Adrenal gland (tissue), 5 donors: ENCODE measurements at regions not wholly inside any gene's neighbourhood (a gene's known extent, or its start where the extent isn't known, plus 50 kb on each side); places are given as distances from the start of the nearest gene placed in this dataset.

Source experiments
- CTCF ChIP-seq, 6 experiments: fragments of 450-650 bp in 4 of 6; fragments of 200-600 bp in 2 of 6; sonication (generic) in 1 of 6; IDR thresholded peaks; 1 replicate in 5 of 6; 2 replicates in 1 of 6; pipeline versions ENCODE4 v1.5.1 to v1.8.0; 2016 to 2021; ENCODE audit warnings: antibody characterized with exemption in 6 of 6, mild to moderate bottlenecking in 2 of 6, moderate library complexity in 1 of 6
- POLR2A ChIP-seq, 2 donors: fragments of 450-650 bp; IDR thresholded peaks; one replicate each; pipeline ENCODE4 v1.6.1; 2017; ENCODE audit warnings: antibody characterized with exemption in 2 of 2, mild to moderate bottlenecking in 2 of 2, moderate library complexity in 1 of 2
- donor health status: DM: no; HTN: no; CAD: no.

DNA sequence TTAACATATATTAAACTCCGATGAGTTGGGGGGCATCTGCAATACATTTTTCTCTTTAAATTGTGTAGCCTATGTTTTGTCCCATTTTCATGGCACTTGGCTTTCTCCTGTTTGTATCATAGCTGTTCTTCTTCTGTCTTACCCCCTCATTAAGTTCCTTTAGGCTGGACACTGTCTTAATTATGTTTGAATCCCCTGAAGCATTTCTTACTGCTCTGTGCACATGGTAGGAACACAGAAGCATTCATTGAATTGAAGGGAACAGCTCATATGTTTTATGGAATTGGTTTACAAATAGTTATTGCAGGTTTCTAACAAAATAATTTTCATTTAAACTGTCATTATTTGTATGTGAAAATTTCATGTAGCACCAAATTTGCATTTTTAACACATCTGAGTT is 176.8 kb downstream of the TANC2 start:
- TF ChIP-seq POLR2A (IDR thresholded peaks at IDR 0.05) (no peak), CTCF (IDR thresholded peaks at IDR 0.05) (no peak)
